ENCODE measurements at regions not wholly inside any gene's neighbourhood (a gene's known extent, or its start where the extent isn't known, plus 50 kb on each side); places are given as distances from the start of the nearest gene placed in this dataset.
"Not testable (repeated sequence)": the region's sequence is repeated elsewhere in the genome, so short reads cannot be mapped to it uniquely, and the experiment has no call there.

DNA sequence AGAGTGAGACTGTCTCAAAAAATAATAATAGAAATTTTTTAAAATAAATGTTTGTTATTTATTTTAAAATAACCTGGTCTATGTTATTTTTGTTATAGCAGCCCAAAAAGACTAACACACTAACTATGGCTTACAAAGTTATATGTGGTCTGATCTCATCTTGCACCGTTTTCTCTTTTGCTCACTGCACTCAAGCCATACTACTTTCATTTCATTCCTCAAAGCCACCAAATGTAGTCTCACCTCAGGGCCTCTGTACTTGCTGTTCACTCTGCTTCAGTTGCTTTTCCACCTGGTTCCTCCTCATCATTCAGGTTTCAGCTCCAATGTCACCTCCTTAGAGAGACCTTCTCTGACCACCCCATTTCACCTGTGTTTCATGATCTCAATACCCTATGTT lies 55.2 kb upstream of the MDM1 start:
- no peak for DNase-seq

DNA sequence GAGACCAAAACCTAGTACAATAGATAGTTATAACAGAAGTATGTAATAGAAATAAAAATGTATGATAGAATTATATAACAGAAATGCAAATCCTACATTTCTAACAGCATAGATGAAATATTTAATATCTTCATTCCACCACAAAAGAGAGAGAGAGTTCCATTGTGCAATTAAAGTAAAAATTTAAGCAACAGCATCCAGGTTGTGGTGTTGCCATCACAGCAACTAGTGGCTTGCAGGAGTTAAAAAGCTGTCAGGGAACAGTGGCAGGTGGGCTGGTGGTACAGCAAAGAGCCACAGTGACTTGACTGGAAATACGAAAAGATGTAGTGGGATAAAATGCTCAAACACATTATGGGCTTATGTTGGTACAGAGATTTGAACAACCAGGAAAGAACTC lies 57.1 kb upstream of the MDM1 start:
- DNase-seq: no peak

DNA sequence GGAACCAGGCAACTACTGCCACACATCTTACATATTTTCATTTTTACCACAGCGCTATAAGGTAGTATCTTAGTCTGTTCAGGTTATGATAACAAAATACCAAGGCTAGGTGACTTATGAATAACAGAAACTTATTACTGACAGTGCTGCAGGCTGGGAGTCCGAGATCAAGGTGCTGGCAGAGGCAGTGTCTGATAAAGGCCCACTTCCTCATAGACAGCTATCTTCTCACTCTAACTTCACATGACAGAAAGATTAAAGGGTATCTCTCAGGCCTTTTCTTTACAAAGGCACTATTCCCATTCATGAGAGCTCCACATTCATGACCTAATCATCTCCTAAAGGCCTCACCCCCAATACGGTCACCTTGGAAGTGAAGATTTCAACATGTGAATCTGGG lies 59.8 kb upstream of the MDM1 start:
- DNase-seq: no peak

DNA sequence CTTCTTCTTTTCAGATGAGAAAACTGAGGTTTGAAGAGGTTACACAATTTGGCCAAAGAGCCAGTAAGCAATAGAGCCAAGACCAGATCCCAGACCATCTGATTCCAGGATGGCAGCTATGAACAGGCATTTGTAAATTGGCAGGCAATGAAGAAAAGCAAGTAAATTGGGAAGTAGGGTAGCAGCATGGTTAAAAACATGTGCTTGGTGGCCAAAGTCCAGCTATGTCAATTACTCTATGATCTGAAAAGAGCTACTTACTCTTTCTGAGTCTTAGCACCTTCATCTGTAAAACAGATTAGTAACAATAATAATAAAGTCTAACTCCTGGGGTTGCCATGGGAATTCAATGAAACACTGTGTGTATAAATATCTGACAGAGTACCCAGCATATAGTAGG lies 60.2 kb upstream of the MDM1 start:
- no peak for DNase-seq

DNA sequence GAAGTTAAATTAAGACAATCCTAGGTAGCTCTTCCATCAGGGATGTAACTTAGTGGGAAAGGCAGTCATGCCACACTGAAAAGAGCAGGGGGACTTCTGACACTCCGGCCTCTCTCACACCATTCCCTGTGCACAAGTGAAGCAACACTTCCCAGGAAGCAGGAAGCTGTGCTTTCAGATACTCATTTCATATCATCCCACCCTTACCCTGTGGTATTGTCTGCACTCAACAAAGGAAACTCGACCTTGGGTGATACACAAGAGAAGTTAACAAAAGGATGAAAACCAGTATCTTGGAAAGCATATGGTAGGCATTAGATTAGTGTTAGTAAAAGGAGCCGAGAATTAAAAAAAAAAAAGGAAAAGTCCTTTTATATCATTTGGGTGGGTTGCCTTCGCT lies 61.3 kb upstream of the MDM1 start:
- DNase-seq: no peak

DNA sequence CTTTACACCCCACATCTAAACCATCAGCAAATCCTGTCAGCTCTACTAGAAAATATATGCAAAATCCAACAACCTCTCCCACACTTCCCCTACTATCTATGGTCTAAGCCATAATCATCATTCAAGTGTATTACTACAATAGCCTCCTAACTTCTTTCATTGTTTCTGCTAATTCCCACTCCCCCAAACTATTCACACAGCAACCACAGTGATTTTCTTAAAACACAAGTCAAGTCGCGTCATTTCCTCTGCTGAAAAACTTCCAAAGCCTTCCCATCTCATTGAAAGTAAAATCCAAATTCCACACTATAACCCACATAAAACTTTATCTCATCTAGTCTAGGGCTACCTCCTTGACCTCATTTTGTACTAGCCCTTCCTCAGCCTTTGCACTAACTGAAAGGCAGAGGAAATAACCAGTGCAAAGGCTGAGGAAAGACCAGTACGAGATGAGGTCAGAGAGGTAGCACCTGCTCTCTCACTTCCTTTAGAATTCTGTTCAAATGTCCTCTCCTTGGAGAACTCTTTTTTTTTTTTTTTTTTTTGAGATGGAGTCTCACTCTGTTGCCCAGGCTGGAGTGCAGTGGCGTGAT lies 65.5 kb upstream of the MDM1 start:
- no peak for DNase-seq

DNA sequence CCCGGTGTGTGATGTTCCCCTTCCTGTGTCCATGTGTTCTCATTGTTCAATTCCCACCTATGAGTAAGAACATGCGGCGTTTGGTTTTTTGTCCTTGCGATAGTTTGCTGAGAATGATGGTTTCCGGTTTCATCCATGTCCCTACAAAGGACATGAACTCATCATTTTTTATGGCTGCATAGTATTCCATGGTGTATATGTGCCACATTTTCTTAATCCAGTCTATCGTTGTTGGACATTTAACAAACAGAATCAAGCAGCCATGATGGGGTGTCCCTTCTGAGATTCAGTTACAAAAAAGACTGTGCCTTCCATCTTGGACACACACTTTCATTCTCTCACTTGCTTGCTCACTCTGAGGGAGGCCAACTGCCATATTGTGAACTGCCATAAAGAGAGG lies 66.5 kb upstream of the MDM1 start:
- DNase-seq: not testable (repeated sequence)

DNA sequence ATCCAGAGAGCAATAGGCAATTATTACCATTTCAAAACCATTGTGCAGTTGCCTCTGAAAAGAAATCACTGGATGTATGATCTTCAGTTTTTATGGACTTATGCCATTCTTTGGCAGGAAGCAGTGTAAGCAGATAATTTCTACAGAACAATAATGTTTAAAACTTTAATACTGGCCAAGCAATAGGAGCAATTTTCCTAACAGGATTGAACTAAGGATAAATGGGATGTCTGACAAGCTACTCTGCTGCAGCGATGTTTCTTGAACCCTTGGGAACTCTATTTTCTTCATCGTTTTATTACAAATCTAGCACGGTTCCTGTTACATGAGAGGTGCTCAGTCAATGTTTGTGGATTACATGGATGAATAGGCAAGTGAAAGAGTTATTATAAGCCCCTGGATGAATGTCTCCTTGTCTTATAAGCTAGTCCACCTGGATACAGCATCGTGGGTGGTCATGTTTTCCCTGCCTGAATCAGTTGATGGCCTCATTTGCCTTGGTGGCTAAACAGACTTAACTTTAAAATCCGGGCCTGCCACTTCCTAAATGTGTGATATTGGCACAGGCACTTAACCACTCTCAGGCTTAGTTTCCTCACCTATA lies 68.2 kb upstream of the MDM1 start:
- DNase-seq: peak; percentile 57

DNA sequence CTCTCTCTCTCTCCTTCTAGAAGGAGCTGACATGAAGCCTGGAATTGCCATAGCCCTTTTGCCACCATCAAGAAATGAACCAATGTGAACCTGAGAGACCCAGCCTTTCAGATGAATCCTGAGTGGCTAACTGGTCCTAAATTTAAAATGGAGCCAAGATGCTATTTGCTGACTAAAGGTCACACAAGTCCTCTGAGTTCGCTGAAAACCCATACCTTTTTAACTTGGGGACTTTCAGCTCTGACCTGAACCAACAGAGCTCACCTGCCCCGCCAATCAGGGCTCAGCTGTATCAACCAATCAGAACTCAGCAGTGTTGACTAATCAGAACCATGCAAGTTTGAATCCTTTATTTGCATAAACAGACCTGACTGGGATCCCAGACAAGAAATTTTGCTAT lies 70.3 kb upstream of the MDM1 start:
- no peak for DNase-seq

DNA sequence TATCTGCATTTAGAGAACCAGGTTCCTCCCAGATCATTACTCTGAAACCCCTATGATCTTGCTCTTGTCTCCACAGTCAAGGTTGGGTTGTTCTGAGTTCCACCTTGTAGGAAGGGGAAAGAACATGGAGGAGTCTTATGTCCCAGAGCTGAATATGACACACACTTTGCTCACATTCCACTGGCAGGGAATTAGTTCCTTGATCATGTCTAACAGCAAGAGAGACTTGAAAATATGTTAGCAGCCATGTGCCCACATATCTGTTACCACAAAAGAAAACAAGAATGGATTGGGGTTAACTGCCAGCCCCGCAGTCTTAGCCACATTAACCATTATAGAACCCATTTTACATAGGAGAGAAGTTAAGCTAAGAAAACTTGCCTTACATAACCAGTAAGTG lies 71.1 kb upstream of the MDM1 start:
- DNase-seq: no peak

DNA sequence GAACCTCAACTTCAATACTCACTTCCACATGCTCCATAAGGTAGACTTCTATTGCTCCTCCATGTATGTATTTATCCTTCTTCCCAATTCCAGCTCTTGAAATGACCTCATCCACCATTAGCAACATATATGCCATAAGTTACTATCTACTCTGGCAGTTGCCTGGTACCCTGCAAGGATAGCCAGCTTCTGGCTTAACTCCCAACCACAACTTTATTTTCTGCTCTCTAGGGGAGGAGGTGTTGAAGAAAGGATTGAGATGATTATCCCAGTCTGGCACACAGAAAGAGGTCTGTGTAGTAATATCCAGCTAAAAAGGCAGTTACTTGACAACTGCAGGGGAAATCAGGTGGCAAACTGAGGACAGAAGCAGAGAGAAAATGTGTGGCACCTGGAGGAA lies 71.5 kb upstream of the MDM1 start:
- DNase-seq: no peak

DNA sequence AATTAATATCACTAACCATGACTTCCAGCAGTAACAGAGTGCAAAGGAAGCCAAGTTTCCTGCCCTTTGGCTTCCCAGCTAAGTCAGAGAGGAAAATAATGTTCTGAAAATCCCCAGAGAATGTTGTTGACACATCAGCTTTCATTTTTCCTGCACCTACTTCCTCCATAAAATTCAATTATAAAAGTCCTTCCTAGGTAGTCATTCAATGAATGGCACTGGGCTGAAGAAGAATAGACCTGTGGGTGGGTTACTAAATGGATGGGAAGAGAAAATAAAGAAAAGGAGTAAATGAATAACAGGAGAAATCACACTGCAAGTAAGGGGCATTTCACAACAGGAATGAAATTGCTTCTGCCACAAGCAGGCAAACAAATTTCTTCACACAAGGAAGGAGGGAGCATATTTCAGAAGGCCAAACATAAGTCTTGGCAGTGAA lies 73.2 kb upstream of the MDM1 start:
- DNase-seq: no peak

DNA sequence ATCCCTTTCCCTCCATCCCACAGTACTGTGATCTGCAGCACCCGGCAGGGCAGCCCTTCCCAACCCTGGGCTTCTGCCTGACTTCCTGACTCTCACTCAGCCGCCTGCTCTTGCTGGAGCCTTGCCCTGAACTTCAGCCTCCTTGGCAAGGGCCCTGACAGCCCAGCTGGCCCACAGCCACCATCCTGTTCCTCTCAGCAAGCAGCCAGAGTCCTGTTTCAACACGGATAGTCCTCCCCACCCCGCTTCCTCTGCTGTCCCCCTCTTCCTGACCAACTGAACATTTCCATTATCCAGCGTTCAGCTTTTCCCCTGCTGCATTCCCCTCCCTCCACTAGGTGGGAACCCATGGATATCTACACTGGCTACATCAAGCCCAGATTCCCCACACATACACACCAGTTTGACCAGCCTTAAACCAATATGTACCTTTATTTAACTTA lies 74.0 kb upstream of the MDM1 start:
- DNase-seq: peak; percentile 23

DNA sequence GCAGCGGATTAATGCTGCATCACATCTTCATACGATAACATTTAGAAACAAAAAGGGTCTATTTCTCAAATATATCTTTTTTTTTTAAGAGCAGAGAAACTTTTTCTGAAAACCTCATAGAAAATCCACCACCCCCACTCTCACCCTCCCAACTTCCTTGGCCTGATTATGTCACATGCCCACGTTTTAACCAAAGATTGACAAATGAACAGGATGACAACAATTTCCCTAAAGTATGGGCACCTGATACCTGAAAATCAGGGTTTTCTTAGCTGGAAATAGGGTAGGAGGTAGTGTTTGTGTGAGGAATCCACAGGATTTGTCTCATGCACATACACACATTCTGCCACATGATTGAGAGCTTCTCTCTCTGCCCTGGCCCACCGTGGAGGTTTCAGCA lies 74.7 kb upstream of the MDM1 start:
- DNase-seq: no peak

DNA sequence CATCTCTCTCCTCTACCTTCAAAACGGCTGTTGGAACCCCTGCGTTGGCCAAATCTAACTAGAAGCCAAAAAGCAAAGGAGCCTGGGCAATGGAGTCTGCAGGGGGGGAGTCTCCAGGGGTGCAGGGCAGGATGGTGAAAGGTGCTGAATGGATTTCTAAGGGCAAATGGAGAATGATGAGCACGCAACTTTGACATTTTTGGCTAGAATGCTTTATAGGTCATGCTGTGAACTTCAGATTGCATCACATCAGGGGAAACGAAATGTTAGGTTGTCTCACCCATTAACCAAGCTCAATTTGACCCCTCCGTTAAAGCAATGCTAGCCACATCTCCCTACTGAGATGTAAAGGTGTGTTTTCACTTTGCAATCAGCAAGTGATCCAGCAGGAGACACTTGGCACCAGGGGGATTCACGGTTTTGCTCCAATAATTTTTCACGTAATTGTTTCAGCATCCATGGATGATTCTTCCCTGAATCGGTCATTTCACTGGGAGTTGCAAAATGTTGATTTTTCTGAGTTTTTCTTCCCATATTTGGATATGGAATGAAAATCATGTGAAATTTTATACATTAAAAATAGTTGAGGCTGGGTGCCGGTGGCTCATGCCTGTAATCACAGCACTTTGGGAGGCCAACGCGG lies 78.0 kb upstream of the MDM1 start:
- DNase-seq: no peak

DNA sequence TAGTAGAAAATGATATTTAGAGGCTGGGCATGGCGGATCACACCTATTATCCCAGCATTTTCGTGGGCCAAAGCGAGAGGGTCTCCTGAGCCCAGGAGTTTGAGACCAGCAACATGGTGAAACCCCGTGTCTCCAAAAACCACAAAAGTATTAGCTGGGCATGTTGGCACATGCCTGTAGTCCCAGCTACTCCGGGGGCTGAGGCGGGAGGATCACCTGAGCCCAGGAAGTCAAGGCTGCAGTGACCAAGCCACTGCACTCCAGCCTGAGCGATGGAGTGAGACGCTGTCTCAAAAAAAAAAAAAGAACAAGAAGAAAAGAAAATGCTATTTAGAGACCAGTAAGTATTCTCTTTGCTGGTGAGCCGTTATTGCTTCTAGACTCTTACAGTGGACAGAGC lies 79.2 kb upstream of the MDM1 start:
- DNase-seq: no peak

DNA sequence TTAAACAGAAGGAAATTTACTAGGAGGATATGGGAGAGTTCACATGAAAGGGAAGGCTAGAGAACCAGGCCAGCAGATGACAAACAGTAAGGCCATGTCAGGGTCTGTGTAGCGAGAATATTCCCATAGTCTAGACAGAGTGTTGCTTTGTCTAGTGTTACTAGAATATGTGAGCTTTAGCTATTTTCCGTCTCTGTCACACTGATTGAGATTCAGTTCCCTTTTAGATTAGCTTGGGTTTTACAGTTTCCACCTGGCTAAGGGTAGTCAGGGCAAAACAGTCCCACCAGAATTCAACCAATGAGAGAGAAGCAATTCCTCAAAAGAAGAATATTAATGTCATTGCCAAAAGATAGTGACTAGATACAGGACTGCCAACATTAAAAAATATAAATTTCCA lies 82.8 kb upstream of the MDM1 start:
- no peak for DNase-seq

DNA sequence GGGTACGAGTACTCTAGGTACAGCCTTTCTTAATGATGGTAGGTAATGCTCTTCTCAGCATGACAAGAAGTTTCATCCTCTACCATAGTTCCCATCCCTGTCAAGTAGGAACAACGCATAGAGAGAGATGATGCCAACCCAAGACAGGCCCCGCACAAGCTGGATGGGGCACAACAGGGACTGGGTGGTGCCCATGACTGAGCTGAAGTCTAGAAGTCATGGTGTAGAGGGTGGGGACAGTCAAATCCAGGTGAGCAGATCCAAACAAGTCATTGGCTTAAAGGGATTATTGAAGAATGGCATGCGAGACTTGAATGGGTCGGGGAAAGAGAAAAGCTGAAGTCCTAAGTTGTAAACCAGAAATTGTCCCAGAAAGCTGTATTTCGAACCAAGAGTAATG lies 84.2 kb upstream of the MDM1 start:
- no peak for DNase-seq

DNA sequence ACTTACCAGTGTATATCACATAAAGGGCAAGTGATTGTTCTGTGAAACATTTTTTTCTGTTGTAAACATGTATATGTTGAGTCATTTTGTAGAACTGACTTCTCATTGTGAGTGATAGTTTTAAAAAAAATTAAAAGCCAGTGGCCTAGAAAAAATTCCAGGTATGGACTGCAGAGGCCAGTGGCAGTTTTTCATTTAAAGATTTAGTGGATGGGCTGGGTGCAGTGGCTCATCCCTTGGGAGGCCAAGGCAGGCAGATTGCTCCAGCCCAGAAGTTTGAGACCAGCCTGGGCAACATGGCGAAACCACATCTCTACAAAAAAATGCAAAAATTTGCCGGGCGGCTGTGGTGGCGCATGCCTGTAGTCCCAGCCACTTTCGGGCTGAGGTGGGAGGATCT lies 84.7 kb upstream of the MDM1 start:
- DNase-seq: no peak

DNA sequence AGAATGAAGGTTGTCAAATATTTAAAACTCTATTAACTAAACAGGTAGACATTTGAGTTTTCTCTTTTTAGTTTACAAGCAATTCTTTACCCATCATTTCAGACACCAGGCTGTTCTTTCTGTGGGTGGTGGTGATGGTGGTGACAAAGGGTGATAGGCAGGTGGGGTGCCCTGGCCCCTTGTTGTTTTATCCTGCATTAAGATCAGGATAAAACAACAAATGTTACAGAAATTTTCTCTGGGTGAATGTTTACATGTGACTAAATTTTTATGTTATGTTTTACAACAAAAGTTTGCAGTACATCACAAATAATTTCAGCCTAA lies 85.9 kb upstream of the MDM1 start:
- DNase-seq: no peak

DNA sequence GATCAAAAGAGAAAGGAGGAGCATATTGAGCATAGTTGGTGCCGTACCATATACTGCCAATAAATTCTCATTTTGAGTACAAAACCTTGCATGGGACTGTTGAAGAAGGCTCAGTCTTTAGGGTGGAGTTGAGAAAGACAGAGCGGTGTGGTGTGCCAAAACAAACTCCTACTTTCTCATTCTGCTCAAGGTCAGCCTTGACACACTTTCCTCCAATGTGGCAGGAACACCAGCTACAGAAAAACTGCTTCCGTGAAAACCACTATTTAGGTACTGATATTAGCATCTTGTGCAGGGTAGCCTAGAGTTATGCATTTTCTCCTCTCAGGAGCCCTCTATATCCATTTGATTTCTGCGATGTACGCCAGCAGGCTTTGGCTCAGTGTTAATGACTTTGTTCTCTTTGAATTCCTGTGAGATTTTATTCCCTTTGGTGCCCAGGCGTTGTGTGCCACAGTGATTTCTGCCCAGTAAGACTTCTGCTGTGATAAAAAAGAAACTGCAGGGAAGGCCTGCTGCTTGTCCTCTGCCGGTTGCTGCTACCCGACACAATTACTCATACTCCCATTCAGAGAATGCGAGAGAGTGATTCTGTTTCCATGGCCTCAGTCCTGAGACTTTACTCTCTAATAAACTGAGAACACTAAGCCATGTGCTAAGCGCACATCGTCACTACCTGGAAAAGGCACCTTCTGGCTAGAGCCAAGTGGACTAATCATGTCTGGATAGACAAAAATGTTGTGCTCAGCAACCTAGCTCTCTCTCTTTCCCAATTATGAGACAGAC lies 88.3 kb upstream of the MDM1 start:
- DNase-seq: no peak

DNA sequence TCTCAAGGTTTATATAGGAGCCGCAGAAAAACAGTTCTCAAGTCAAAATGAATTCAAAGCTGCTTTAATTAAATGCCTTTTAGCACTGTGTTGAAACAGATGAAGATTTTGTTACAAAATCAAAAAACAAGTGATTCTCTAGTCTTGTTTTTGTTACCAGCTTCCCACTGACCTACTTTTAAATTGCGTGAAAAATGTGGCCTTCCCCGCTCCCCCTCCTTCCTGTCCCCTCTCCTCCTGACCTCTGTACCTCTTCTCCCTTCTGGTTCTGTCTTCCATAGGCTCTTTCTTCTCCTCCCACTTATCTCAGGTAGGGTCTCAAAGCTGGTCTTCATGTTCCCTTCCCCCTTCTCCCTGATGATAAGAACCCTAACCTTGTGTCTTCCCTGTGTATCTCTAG lies 90.0 kb upstream of the MDM1 start:
- no peak for DNase-seq

DNA sequence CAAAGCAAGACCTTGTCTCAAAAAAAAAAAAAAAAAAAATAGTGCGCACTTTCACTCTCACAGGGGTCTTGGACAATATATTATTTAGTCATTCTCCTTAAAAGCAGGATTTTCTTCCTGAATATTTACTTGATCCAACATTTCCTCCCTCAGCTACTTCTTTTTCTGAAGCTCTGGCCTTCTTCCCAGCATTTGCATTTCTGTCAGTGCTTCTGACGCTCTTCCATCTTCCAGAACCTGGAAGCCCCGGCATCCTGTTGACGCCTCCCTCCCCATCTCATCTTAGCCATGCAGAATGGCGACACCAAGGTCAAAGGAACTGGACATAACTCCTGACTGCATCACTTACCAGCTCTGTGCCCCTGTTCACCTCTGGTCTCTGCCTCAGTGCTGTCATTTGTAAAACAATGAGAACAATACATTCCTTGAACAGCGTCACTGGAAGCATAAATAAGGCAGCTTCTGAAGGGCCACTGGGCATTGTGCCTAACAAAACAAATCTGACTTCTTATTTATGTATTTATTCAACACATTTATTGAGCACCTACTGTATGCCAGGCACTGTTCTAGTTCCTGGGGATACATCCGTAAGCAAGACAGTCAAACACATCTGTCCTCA lies 90.9 kb upstream of the MDM1 start:
- DNase-seq: no peak

DNA sequence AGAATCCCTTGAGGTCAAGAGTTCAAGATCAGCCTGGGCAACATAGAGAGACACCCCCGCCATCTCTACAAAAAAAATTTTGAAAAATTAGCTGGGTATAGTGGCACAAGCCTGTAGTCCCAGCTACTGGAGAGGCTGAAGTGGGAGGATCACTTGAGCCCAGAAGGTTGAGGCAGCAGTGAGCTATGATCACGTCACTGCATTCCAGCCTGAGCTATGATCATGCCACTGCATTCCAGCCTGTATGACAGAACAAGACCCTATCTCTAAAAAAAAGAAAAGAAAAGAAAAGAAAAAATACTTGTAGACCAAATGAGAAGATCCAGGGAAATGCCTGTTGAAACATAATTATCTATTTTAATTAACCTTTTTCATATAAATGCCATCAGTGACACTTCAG lies 93.8 kb upstream of the MDM1 start:
- no peak for DNase-seq

All from NCI-H2107 (cell line).